SU-DHL-6 (cell line): ENCODE measurements at regions not wholly inside any gene's neighbourhood (a gene's known extent, or its start where the extent isn't known, plus 50 kb on each side); places are given as distances from the start of the nearest gene placed in this dataset.

Experiments
- EZH2phosphoT487 ChIP-seq: fragments of 200-600 bp; sonication (generic), shearing (Covaris generic); conservative IDR thresholded peaks from 2 replicates; pipeline ENCODE4 v1.6.1; 2018; ENCODE audit warnings: mild to moderate bottlenecking, antibody characterized with exemption, low read length, moderate library complexity, mixed read lengths
- TF ChIP-seq, protein P1 (sequence below): fragments of 200-600 bp; sonication (generic); IDR thresholded peaks from one replicate; pipeline ENCODE4 v1.5.1; 2017; ENCODE audit warnings: antibody characterized with exemption, mild to moderate bottlenecking, low read length, moderate library complexity; ENCODE audit not compliant: insufficient read depth, poor library complexity, severe bottlenecking

DNA sequence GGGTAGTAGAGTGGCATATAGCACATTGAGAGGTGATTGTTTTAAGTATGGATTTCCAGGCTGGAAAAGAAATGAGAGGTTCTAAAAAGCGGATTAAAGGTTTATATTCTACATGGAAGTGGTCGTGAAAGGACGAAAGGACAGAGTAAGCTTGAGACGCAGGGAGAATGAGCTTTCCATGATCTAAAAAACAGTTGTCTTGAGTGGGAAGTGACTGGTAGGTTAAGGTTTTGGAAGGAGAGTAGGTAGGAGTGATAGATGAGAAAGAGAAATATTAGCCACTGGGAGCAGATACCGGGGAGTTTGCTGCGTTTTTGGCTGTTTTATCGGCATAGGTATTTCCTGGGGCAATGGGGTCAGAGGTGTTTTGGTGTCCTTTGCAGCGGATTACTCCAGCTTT lies 750.6 kb upstream of the ADGRB3 start:
- TF ChIP-seq, protein P1, sequence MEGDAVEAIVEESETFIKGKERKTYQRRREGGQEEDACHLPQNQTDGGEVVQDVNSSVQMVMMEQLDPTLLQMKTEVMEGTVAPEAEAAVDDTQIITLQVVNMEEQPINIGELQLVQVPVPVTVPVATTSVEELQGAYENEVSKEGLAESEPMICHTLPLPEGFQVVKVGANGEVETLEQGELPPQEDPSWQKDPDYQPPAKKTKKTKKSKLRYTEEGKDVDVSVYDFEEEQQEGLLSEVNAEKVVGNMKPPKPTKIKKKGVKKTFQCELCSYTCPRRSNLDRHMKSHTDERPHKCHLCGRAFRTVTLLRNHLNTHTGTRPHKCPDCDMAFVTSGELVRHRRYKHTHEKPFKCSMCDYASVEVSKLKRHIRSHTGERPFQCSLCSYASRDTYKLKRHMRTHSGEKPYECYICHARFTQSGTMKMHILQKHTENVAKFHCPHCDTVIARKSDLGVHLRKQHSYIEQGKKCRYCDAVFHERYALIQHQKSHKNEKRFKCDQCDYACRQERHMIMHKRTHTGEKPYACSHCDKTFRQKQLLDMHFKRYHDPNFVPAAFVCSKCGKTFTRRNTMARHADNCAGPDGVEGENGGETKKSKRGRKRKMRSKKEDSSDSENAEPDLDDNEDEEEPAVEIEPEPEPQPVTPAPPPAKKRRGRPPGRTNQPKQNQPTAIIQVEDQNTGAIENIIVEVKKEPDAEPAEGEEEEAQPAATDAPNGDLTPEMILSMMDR: no peak
- no peak for TF ChIP-seq EZH2phosphoT487
